GM18505 (cell line): ENCODE measurements at regions not wholly inside any gene's neighbourhood (a gene's known extent, or its start where the extent isn't known, plus 50 kb on each side); places are given as distances from the start of the nearest gene placed in this dataset.

ENCODE experiments used
- ATAC-seq: cut with Tn5 transposase; IDR thresholded peaks from one replicate; pipeline ENCODE4 v1.9.1; 2021; ENCODE audit not compliant: unreplicated experiment
- POLR2A ChIP-seq: IDR thresholded peaks from 4 replicates; pipeline ENCODE4 v1.6.1; 2011; ENCODE audit warnings: borderline replicate concordance; ENCODE audit not compliant: insufficient read depth, insufficient read length; ENCODE audit errors: extremely low read depth

- no peak for ATAC-seq
- TF ChIP-seq POLR2A: no peak
Observed at GRCh38 chr11:91698845-91699244, 525.8 kb upstream of the FAT3 start.

GRCh38 chr11:91694331-91694730 lies 530.3 kb upstream of the FAT3 start:
- no peak for ATAC-seq
- no peak for TF ChIP-seq POLR2A

GRCh38 chr11:91691872-91692271 lies 532.7 kb upstream of the FAT3 start:
- no peak for ATAC-seq
- TF ChIP-seq POLR2A: no peak

GRCh38 chr11:91688672-91689071 lies 535.9 kb upstream of the FAT3 start:
- TF ChIP-seq POLR2A: no peak
- ATAC-seq: no peak

GRCh38 chr11:91686700-91687099 lies 537.9 kb upstream of the FAT3 start:
- no peak for ATAC-seq
- TF ChIP-seq POLR2A: no peak

GRCh38 chr11:91686281-91686680 lies 538.3 kb upstream of the FAT3 start:
- no peak for ATAC-seq
- TF ChIP-seq POLR2A: no peak

- TF ChIP-seq POLR2A: no peak
- no peak for ATAC-seq
Observed at GRCh38 chr11:91673705-91674104, 550.9 kb upstream of the FAT3 start.

- TF ChIP-seq POLR2A: no peak
- ATAC-seq: no peak
Observed at GRCh38 chr11:91664521-91664920, 560.1 kb upstream of the FAT3 start.

- ATAC-seq: no peak
- TF ChIP-seq POLR2A: no peak
Observed at GRCh38 chr11:91660036-91660435, 564.6 kb upstream of the FAT3 start.

- ATAC-seq: no peak
- TF ChIP-seq POLR2A: no peak
Observed at GRCh38 chr11:91654686-91655085, 569.9 kb upstream of the FAT3 start.

GRCh38 chr11:91653079-91653754 lies 571.4 kb upstream of the FAT3 start:
- no peak for TF ChIP-seq POLR2A
- ATAC-seq: no peak

- ATAC-seq: no peak
- no peak for TF ChIP-seq POLR2A
Observed at GRCh38 chr11:91650802-91651201, 573.8 kb upstream of the FAT3 start.

- ATAC-seq: no peak
- no peak for TF ChIP-seq POLR2A
Observed at GRCh38 chr11:91641153-91641552, 583.5 kb upstream of the FAT3 start.

- no peak for ATAC-seq
- no peak for TF ChIP-seq POLR2A
Observed at GRCh38 chr11:91639359-91639758, 585.3 kb upstream of the FAT3 start.
